Activated effector memory CD4-positive, alpha-beta T cell treated with anti-CD3 and anti-CD28 coated beads, Interleukin-2, amount 50 U/mL, for 16 hours (primary cell): ENCODE measurements at regions not wholly inside any gene's neighbourhood (a gene's known extent, or its start where the extent isn't known, plus 50 kb on each side); places are given as distances from the start of the nearest gene placed in this dataset.

ENCODE experiments used
- DNase-seq: peaks from one replicate; pipeline ENCODE4 v3.0.0-alpha.2; 2020

DNA sequence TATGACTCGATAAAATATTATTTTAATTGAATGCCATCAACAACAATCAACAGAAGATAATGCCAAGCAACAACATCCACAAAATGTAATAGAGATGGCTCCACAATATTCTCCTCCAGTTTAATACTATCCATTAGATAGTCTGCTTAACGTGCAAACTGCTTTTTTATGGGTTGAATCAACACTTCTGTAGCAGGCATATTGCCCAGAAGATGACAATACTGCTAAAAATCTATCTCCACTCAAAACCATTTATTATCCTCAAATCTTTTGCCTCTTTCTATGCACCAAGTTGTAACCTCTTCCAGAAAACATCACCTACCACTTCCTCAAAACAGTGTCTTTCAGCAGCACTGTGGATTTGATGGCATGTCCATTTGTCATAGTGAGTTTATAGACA lies 295.7 kb upstream of the LMCD1 start:
- no peak for DNase-seq

DNA sequence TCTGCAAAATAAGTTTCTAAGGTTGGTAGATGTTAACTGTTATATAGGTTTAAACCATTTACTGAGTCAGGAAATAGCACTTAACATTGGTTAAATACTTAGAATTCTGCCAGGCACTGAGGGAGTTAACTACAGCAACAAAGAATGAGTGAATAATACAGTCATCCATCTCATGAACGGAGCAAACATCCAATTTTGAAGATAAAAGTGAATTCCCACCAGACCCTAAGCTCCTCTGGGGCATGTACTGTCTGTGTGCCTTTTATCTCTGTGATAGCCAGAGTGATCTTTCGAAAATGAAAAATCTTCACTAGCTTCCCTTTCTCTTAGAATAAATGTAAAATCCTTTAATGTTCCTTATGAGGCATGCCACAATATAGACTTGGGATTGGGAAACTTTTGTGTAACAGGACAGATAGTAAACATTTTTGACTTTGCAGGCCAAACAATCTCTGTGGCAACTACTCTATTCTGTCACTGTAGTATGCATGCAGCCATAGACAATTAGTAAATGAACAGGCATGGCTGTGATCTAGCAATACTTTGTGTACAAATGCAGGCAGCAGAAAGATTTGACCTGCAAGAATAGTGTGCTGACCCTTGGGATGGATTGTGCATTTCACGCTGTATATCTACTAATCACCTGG lies 294.5 kb upstream of the LMCD1 start:
- DNase-seq, result no peak

DNA sequence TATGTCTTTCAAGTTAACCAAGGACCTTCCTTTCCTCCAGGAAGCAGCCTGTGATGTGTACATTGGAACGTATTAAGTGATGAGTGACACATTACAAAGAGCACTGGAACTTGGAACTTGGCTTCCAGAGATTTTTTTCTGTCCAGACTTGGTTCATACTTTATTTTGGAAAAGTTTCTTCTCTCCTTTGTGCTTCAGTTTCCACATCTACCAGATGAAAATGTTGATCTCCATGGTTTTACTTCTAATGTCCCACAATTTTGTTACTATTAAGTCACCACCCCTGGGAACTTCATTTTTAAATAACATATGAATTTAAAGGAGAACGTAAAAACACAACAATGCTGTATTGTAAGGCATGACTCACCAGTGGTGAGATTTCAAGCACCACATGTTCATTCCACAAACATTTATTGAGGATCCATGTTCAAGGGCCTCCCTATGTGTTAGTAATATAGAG lies 290.7 kb upstream of the LMCD1 start:
- no peak for DNase-seq

DNA sequence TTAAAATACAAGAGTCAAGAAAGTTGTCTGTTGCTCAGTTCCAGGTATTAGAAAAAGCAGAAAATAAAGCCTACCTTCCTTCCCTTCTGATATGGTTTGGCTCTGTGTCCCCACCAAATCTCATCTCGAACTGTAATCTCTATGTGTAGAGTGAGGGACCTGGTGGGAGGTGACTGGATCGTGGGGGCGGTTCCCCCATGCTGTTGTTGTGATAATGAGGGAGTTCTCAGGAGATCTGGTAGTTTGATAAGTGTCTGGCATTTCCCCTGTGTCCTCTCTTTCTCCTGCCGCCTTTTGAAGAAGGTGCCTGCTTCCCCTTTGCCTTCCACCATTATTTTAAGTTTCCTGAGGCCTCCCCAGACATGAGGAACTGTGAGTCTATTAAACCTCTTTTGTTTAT lies 288.8 kb upstream of the LMCD1 start:
- DNase-seq, result no peak

DNA sequence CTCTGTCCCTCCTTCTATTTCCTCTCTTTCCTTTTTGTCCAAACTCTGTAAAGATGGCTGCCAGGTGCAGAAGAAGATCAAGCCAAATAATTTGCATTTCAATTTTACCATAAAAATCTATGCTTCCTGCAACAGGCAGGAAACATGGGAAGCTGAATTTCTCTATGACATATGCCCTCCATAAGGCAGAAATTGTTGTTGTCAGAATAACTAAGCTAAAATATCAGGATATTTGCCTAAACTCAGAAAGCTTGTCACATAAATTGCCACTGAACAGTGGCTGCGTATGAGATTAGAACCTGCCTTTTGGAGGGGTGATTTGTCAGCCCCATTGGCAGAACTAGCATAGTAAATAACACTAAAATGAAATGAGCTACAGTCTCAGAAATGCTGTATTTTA lies 288.3 kb upstream of the LMCD1 start:
- no peak for DNase-seq

DNA sequence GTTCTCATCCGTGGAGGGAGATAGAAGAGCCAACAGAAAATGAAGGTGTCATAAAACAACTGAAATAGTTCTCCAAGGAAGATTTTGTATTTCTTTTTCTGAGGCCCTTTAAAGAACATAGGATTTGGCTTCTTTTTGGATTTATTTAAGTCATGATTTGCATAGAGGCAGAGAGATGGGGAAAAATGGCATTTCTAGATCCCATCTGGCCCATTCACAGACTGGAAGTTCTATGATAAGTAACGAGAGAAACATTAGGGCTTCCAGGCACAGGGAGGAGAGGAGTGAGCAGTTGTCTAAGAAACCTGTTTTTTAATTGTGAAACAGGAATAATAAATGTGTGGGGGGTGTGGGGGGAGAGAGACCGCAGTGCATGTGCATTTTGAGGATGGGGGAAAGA lies 285.8 kb upstream of the LMCD1 start:
- DNase-seq, result no peak

DNA sequence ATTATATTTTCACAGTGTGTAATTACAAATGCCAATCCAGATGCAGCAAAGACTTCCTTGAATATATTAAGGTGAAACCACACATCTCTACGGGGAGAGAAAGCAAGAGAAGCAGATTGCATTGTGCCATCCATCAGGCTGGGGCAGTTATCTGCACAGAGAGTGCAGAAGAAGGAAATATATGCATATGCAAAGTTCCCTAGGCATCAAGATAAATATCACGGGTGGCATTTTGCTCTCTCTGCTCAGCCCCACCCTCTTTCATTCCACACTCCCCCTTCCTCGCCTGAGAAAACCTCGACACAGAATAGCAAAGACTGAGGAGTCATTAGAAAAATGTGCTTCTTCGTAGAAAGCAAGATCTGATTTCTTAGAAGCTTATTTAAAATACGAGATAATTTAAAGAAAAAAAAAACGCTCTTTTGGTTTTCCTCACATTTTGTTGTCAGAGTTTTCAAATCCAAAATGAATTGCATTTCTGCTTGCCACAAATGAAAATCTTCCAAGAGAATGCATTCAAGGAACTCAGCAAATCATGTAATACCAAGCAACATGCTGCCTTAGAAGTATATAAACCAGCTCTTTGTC lies 283.2 kb upstream of the LMCD1 start:
- no peak for DNase-seq

DNA sequence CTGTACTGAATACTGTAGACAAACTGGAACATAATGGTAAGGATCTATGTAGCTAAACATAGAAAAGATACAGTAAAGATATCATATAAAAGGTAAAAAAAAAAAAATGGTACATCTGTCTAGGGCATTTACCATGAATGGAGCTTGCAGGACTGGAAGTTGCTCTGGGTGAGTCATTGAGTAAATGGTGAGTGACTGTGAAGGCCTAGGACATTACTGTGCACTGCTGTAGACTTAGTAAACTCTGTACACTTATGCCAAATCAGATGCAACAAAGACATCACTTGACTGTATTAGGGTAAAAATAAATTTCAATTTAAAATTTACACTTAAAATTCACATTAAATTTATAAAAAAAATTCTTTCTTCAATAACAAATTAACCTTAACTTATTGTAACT lies 281.3 kb upstream of the LMCD1 start:
- DNase-seq, result no peak

DNA sequence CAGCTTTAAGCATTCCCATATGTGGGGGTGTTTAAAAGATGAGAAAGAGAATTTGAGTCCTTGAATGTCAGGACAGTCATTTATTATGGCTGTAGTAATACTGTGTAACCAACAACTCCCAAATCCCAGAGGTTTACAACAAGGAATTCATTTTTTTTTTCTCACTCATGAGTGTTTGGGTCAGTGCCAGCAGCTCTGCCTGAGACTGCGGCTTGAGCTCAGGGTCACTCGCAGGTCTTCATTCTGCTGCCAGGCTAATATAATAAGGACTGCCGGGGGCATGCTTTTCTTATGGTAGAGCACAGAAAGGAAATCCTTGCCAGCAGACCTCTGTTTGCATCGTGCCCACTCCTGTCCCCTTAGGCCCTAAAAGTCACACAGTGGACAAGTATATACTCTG lies 277.9 kb upstream of the LMCD1 start:
- DNase-seq, result no peak

DNA sequence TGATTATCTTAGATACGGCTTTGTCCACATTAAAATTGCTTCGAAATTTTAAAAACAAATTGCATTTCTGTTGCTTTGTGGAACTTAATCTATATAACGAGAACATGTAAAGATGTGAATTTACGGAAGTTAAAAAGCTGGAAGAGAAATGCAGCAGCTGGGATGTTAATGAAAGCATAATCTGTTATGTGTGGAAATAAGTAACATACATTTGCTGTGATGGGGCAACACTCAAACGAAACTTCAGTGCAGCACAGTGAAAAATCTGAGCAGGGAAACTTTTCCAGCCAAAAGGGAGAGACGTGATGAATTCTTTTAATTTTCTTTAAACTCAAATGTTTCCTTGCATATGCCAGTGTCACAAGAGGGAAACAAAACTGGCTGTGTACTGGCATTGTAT lies 276.7 kb upstream of the LMCD1 start:
- no peak for DNase-seq

DNA sequence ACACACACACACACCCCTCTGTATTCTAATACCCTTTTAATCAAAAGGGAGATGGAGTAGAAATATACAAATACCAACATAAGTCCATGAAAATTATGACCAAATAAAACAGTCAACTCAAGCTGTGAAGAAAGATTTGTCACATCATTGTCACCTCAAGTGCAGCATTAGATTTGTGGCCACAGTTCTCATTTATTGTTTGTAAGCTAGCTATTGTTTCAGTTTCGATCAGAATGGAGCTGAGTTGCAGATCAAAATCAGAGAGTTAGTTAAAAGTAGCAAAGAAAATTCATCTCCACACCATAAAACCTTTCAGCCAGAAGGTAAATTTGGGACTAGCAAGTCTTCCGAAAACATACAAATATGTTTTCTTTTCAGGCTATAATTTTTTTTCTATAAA lies 267.7 kb upstream of the LMCD1 start:
- DNase-seq, result no peak

DNA sequence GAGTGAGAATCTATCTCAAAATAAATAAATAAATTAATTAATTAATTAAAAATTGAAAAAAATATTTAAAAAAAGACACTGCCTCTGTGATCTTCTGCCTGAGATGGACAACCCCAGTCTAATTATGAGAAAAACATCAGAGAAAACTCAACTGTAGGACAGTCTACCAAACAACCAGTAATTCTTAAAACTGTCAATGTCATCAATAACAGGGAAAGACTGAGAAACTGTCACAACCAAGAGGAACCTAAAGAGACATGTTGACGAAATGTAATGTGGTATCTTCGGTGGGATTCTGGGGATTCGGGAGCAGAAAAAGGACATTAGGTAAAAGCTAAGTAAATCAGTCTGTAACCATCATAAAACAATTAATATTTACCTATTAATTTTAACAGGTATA lies 265.4 kb upstream of the LMCD1 start:
- DNase-seq, result no peak

DNA sequence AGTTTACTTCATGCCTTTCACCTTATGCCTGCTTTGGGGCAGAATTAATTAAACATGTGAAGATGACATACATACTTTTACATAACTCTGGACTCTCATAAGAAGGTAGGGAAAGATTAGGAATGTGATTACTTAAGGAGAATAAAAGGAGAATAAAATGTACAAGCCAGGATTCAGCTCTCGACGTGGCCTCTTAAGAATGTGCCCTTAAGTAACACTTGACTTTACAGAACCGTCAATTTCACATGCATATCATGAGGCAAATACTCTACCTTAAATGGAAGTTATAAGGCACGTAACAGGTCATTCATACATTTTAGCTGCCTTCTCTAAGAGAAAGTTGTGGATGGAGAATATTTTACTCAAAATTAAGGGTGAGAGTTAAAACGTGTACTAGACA lies 263.7 kb upstream of the LMCD1 start:
- DNase-seq, result no peak

DNA sequence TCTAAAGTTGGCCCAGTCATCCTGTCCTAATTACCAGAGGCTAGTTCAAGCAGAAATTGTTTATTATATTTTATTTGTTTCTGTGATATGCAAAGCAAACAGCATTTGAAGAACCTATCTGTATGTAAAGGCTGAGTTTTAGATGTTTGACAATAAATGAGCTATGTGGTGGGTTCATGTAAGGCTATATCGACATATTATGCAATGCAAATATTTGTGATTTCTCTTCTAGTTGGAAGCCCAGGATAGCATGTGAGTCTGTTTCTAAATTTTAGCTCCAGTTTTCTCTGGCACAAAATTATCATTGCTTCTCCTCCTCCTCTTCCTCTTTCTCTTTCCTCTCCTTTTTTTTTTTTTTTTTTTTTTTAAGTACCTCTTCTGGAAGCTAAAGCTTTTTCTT lies 263.2 kb upstream of the LMCD1 start:
- DNase-seq, result no peak

DNA sequence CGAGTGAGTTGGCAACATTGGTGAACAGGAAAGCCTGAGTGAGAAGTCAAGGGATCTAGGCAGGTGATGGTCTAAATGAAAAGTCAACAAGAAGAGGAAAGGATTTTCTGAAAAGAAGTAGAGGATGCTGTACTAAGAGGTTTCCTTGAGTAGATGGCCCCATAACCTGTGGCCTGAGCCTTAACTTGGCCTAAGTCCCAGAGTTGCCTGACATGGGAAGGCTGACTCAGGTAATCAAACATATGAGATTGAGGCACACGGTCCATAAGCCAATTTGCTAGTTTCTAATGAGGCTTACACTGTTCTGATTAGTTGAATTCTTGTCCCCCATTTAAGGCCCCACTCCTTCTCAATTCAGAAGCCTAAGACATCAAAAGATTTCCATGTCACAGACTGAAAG lies 262.5 kb upstream of the LMCD1 start:
- no peak for DNase-seq

DNA sequence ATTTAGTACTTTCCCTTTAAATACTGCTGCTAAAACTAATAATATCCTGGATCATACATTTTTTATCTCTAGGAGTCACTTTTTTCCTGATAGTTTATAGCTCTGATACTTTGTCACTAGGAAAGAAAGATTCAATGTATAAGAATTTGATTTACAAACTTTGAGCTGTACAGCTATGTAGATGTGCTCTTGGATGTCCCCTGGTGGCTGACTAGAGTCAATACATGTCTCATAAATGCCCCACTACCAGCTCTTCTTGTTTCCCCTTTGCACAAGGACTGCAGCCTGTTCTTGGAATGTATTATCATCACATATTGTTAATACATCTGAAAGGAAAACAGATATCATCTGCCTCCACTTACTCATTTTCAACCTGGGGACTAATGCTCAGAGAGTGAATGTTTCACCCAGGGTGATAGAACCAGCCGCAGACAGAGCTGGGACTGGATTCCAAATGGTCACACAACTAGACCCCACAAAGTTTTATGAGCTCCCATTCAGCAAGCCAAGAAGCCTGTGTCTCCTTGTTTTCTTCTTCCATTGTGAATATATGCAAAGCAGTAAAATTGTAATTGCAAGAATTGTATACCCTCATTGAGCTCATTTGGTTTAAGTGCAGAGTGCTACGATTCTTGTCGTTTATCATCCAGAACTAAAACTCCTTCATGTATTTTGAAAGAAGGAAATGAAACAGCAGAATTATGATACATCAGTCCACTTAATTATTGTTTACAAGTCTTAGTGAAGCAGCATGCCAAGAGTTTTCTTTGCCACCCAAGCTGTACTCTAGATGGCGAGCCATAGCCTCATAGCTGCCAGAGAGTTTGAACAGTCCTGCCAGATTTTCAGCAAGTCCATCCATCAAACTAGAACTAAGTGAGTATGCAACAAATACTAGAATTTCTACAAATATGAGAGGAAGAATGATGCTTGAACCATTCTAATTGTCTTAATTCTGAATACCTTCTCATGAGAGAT lies 261.6 kb upstream of the LMCD1 start:
- DNase-seq, result no peak

DNA sequence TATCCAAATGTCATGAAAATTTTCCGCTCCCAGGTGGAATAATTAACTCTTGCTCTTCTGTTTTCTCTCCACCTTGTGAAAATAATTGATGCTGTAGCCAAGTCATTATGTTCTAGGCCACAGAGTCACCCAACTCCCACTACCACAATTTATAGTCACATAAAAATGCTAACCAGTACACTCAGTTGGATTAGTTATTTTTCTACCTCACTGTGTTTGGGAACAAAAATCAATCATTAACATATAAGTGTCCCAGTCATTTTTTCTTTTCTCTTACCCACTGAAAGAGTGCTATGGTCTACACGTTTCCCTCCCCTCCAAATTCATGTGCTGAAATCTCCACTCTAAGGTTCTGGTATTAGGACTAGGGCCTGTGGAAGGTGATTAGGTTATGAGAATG lies 255.6 kb upstream of the LMCD1 start:
- DNase-seq, result no peak

DNA sequence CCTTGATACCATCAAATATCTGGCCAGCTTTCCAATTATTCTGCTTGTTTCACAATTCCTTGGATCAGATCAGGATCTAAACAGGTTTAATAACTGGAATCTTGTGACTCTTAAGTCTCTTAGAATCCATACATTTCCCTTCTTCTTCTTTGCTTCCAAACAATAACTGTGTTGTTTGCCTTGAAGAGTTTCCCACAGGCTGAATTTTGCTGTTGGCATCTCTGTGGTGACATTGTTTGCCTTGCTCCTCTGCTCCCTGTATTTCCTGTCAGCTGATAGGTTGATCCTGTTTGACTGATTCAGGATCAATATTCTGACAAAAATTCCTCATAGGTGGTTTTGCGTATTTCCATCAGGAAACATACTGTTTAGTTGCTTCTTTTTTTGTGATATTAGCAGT lies 248.4 kb upstream of the LMCD1 start:
- no peak for DNase-seq

DNA sequence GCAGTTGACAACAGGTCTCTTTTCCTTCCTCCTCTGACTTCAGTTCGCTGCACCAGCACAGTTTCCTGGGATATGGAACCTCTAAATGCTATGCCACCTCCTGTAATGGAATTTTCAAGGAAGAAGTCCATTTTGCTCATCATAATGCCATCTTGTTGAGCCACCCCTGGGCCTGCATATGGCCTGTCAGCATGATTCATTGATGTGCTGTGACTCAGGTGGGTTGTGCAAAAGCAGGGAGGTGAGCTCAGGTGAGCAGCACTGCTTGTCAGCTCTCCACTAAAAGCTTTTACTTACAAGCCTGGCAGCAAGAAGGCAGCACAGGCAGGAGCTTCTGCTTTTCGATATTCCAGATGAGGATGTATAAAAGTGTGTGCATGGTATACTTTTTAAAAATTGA lies 247.1 kb upstream of the LMCD1 start:
- DNase-seq, result no peak

DNA sequence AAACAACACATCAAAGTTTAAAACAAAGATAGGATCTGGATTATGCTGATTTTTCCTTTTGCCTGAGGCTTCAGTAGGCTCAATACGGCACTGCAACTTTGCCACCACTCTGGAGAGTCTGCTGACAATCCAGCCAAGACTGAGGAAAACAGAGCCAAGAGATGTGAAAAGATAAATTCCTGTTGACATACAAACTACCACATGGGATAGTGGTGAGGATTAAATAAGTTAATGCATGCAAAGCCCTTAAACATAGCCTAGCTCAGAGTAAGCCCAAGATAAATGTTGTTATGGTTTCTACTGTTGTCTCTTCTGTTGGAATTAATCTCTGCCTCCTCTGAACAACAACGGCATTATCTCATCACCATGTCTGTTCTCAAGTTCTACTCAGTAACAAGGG lies 245.9 kb upstream of the LMCD1 start:
- DNase-seq, result no peak

DNA sequence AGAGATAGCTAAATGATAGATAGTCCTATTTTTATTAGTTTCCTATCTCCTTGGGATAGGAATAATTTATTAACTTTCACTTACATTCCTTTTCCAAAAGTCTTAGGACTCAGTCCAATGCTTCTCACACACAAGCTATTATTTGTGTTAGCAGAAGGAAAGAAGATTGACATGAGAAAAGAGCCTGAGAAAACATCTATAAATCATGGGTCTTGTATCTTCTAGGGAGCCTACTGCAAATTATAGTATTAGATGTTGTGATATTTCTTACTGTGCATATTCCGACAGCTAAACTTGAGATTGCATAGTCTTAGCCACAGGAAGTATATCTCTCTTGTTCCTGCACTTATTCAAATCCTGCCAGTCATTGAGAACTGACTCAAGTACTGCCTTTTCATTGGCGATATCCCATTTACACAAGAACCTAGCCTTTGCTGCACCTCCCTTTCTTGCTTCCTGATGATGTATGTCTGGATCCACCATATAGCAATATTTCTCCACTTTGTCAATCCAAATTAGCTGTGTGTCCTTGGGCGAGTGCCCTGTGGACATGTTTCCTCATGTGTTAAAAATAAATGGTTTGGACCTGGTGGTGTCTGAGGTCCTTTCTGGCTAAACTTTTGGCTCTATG lies 245.1 kb upstream of the LMCD1 start:
- no peak for DNase-seq

DNA sequence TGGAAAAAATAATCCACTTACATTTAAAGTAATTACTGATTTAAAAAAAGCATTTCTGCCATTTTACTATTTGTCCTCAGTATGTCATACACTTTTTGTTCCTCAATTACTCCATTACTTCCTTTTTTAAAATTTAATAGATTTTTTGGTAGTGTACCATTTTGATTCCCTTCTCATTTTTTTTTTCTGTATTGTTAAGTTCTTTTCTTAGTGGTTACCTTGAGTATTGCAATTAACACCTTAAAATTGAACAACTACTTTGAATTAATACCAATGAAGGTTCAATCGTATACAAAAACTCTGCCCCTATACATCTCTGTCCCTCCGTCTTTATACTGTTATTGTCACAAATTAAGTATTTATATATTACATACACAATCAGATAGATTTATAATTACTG lies 240.6 kb upstream of the LMCD1 start:
- DNase-seq, result no peak

DNA sequence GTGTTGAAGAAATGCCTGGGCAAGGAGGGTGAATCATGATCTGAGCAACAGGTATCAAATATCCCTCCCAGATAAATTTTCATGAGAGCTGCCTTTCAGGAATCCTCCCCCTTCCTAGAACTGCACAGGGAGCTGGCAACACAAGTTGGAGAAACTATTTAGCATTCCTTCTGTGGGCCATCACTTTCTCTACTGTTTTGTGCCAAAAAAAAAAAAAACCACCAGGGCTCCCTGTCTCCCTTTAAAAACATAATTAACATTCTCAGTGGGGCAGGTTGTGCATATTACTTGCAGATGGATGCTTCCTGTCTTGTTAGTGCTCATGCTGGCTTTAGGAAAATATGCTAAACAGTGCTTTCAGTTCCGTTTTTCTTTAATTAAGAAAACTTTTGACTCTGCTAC lies 234.9 kb upstream of the LMCD1 start:
- no peak for DNase-seq

DNA sequence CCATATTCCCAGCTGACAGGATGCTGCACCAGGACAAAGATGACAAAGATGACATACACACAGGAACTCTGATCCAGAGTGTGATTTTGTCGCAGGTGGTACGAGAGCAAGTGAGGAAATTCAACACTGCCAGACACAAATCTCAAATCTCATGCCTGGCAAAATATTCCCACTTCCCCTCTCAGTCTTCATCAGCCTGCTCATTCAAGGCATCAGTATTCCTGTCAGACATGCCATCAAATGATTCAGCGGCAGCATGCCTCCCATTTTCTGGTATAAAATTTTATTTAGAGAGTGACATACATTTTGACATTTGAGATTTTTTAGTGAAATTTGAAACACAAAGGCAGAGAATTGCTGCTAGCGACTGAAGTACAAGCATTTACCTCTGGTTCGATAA lies 228.1 kb upstream of the LMCD1 start:
- no peak for DNase-seq
